Upper lobe of left lung (tissue), 6 donors: ENCODE measurements at regions not wholly inside any gene's neighbourhood (a gene's known extent, or its start where the extent isn't known, plus 50 kb on each side); places are given as distances from the start of the nearest gene placed in this dataset.

Experiments used
- ATAC-seq, 2 donors: fragments of 200-7000 bp; cut with Tn5 transposase; one replicate each; pipeline ENCODE4 v1.9.1; 2022; ENCODE audit warnings: mild to moderate bottlenecking in 2 of 2, moderate library complexity in 2 of 2; ENCODE audit not compliant: low FRiP score in 2 of 2
- DNase-seq, 2 donors: peaks; one replicate each; pipeline ENCODE4 v3.0.0-alpha.2; 2019 to 2020
- H3K27ac ChIP-seq, 4 donors: fragments of 200-600 bp; sonication (generic); one replicate each; pipeline ENCODE4 v1.5.1; 2016 to 2019
- H3K27me3 ChIP-seq, 4 donors: fragments of 200-600 bp; sonication (generic); one replicate each; pipeline ENCODE4 v1.5.1; 2017 to 2019
- H3K36me3 ChIP-seq, 4 donors: fragments of 200-600 bp; sonication (generic); one replicate each; pipeline ENCODE4 v1.5.1; 2016 to 2019
- H3K4me1 ChIP-seq, 4 donors: fragments of 200-600 bp; sonication (generic); one replicate each; pipeline ENCODE4 v1.5.1; 2018 to 2019
- H3K4me3 ChIP-seq, 4 donors: fragments of 200-600 bp; sonication (generic); one replicate each; pipeline ENCODE4 v1.5.1; 2017 to 2019; ENCODE audit warnings: mild to moderate bottlenecking in 2 of 4, moderate library complexity in 1 of 4
- H3K9me3 ChIP-seq, 4 donors: fragments of 200-600 bp; sonication (generic); one replicate each; pipeline ENCODE4 v1.5.1; 2018 to 2019
- CTCF ChIP-seq, 6 experiments: fragments of 450-650 bp in 4 of 6; fragments of 200-600 bp in 2 of 6; sonication (generic) in 2 of 6; IDR thresholded peaks; one replicate each; pipeline ENCODE4 v1.5.1; 2016 to 2019; ENCODE audit warnings: antibody characterized with exemption in 6 of 6
- EP300 ChIP-seq, 4 donors: sonication (generic); formaldehyde crosslinking; IDR thresholded peaks; one replicate each; pipeline ENCODE4 v1.5.1; 2017; ENCODE audit warnings: antibody characterized with exemption in 4 of 4, control low read depth in 2 of 4
- POLR2A ChIP-seq, 4 donors: fragments of 450-650 bp; IDR thresholded peaks; one replicate each; pipeline ENCODE4 v1.5.1; 2016 to 2017; ENCODE audit warnings: antibody characterized with exemption in 4 of 4, mild to moderate bottlenecking in 2 of 4
- POLR2AphosphoS5 ChIP-seq, 2 donors: sonication (generic); formaldehyde crosslinking; IDR thresholded peaks; one replicate each; pipeline ENCODE4 v1.5.1; 2017; ENCODE audit warnings: antibody characterized with exemption in 2 of 2
- WGBS, 2 donors: methylation state at CpG; one replicate each; pipeline ENCODE4 v1.1.5; 2017 to 2018; 5-methylcytosine and 5-hydroxymethylcytosine counted together
- donor health status: DM: no; HTN: no; CAD: no; lungs with moderate emphysema.
- donor health status: DM: no; HTN: yes; CAD: no; lungs with severe emphysema.

GRCh38 chr9:106643211-106643930 lies 219.6 kb upstream of the ZNF462 start:
- DNase-seq, result no peak
- H3K4me1 ChIP-seq, result no peaks in the 10 kb centered on the region
- no peak for ATAC-seq
- H3K27me3 ChIP-seq, result no peaks in the 10 kb centered on the region
- H3K36me3 ChIP-seq, result no peaks in the 10 kb centered on the region
- H3K27ac ChIP-seq, result no peak overlapping the region
- TF ChIP-seq POLR2AphosphoS5 (IDR thresholded peaks at IDR 0.05) (no peak), CTCF (IDR thresholded peaks at IDR 0.05) (no peak), EP300 (IDR thresholded peaks at IDR 0.05) (no peak), POLR2A (IDR thresholded peaks at IDR 0.05) (no peak)
- H3K9me3 ChIP-seq, result no peaks in the 10 kb centered on the region
- WGBS, 2 donors, result 90 to 92% methylated on average over 3 of the region's 3 CpGs
- H3K4me3 ChIP-seq, result no peak overlapping the region

GRCh38 chr9:106644661-106645060 lies 218.3 kb upstream of the ZNF462 start:
- 80 to 88% methylated on average over 3 of the region's 3 CpGs for WGBS, 2 donors
- Histone ChIP-seq H3K9me3 (no peaks in the 10 kb centered on the region), H3K4me1 (no peaks in the 10 kb centered on the region), H3K27ac (no peak overlapping the region), H3K4me3 (no peak overlapping the region), H3K27me3 (no peaks in the 10 kb centered on the region), H3K36me3 (no peaks in the 10 kb centered on the region)
- ATAC-seq (no peak), DNase-seq (no peak)
- TF ChIP-seq CTCF (IDR thresholded peaks at IDR 0.05) (no peak), POLR2AphosphoS5 (IDR thresholded peaks at IDR 0.05) (no peak), EP300 (IDR thresholded peaks at IDR 0.05) (no peak), POLR2A (IDR thresholded peaks at IDR 0.05) (no peak)

DNA sequence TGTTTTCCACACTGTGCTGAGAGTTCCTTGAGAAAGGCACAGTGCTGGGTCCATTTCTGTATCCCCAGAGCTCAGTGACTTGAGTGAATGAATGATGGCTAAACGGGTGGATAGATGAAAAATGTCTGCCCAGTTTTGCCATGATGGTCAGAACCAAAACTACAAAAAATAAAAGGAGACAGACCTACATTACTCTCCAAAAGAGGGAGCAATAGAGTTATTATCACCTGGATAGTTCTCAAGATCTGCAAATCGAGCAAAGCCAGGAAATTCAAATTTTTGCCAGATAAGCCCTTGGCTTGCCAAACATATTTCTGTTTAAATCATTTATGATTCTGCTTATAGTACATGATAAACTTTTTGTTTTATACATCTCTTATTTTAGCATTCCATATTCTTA lies 214.2 kb upstream of the ZNF462 start:
- H3K4me3 ChIP-seq, result no peak overlapping the region
- no peaks in the 10 kb centered on the region for H3K9me3 ChIP-seq
- H3K27me3 ChIP-seq, result no peaks in the 10 kb centered on the region
- TF ChIP-seq POLR2AphosphoS5 (IDR thresholded peaks at IDR 0.05) (no peak), POLR2A (IDR thresholded peaks at IDR 0.05) (no peak), EP300 (IDR thresholded peaks at IDR 0.05) (no peak), CTCF (IDR thresholded peaks at IDR 0.05) (no peak)
- no peak overlapping the region for H3K27ac ChIP-seq
- no peaks in the 10 kb centered on the region for H3K36me3 ChIP-seq
- DNase-seq (no peak), ATAC-seq (no peak)
- H3K4me1 ChIP-seq, result no peaks in the 10 kb centered on the region
- WGBS, 2 donors, result 21 to 25% methylated on average over 2 of the region's 2 CpGs

DNA sequence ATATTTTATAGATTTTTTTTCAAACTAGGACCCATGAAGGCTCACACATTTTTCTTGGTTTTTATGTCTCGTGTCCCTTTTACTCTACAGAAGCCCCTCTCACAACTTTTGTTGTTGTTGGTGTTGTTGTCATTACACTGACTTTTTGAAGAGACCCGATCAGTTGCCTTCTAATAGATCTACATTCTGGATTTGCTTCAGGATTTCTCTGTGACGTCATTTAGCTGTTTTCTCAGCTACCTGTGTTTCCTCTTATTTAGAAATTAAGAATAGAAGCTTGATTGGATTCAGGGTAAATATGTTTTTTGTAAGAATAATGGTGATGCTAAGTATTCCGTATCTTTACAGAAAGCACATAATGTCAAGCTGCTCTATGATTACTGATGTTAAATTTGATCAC lies 213.3 kb upstream of the ZNF462 start:
- no peak overlapping the region for H3K4me3 ChIP-seq

More for the DNA sequence above, 213.3 kb upstream of the ZNF462 start:
- ATAC-seq (no peak), DNase-seq (no peak)
- 91 to 93% methylated on average over 4 of the region's 4 CpGs for WGBS, 2 donors
- Histone ChIP-seq H3K36me3 (no peaks in the 10 kb centered on the region), H3K9me3 (no peaks in the 10 kb centered on the region), H3K27ac (no peak overlapping the region), H3K4me1 (no peaks in the 10 kb centered on the region), H3K27me3 (no peaks in the 10 kb centered on the region)
- TF ChIP-seq POLR2A (IDR thresholded peaks at IDR 0.05) (no peak), POLR2AphosphoS5 (IDR thresholded peaks at IDR 0.05) (no peak), CTCF (IDR thresholded peaks at IDR 0.05) (no peak), EP300 (IDR thresholded peaks at IDR 0.05) (no peak)
